D721Med (cell line): ENCODE measurements at regions not wholly inside any gene's neighbourhood (a gene's known extent, or its start where the extent isn't known, plus 50 kb on each side); places are given as distances from the start of the nearest gene placed in this dataset.

Experiments used
- DNase-seq: peaks from one replicate; pipeline ENCODE4 v3.0.0; 2011; ENCODE audit warnings: low spot score; ENCODE audit not compliant: insufficient read length
- FAIRE-seq: peaks from 2 replicates; lab custom pipeline; 2011; peaks lifted over from hg19 to GRCh38; lab: Jason Lieb, UNC
- CTCF ChIP-seq: IDR thresholded peaks from 2 replicates; pipeline ENCODE4 v1.5.1; 2012; ENCODE audit warnings: mild to moderate bottlenecking, control low read depth; ENCODE audit not compliant: insufficient read depth; ENCODE audit errors: missing control alignments

- peak; percentile 21 for FAIRE-seq
- no peak for TF ChIP-seq CTCF
- DNase-seq = no peak
Measured at GRCh38 chr1:184854496-184855140, 100.0 kb upstream of the EDEM3 start.

- no peak for TF ChIP-seq CTCF
Measured at GRCh38 chr1:184854036-184854435, 99.4 kb upstream of the EDEM3 start.

GRCh38 chr1:184851822-184852746, 97.4 kb upstream of the EDEM3 start:
- FAIRE-seq (no peak), DNase-seq (no peak)
- TF ChIP-seq CTCF = no peak

More at GRCh38 chr1:184854036-184854435, 99.4 kb upstream of the EDEM3 start:
- DNase-seq (no peak), FAIRE-seq (no peak)

GRCh38 chr1:184843732-184844495, 89.3 kb upstream of the EDEM3 start:
- DNase-seq (no peak), FAIRE-seq (no peak)
- TF ChIP-seq CTCF = no peak

- DNase-seq (no peak), FAIRE-seq (peak; percentile 51)
- no peak for TF ChIP-seq CTCF
Measured at GRCh38 chr1:184840596-184840995, 85.9 kb upstream of the EDEM3 start.

GRCh38 chr1:184838504-184838951, 83.9 kb upstream of the EDEM3 start:
- FAIRE-seq (no peak), DNase-seq (no peak)
- TF ChIP-seq CTCF = no peak
